ENCODE measurements at regions not wholly inside any gene's neighbourhood (a gene's known extent, or its start where the extent isn't known, plus 50 kb on each side); places are given as distances from the start of the nearest gene placed in this dataset.

GRCh38 chr6:66032626-66033025 lies 325.6 kb upstream of the EYS start:
- Histone ChIP-seq H3K27me3 (ENCODE audit: control insufficient read depth in 3 of 3, insufficient read depth in 3 of 3, low read depth in 1 of 3, low read length in 3 of 3) (no peaks in the 10 kb centered on the region), H4K8ac (ENCODE audit: low read depth, low read length) (no peak overlapping the region), H3K4me1 (ENCODE audit: control insufficient read depth in 2 of 2, insufficient read depth in 1 of 2, low read depth in 1 of 2, low read length in 2 of 2) (no peaks in the 10 kb centered on the region), H3K4ac (ENCODE audit: low read length) (no peak overlapping the region), H2BK12ac (ENCODE audit: low read length) (no peak overlapping the region), H3K9me3 (replicated peaks in 1 of 2; ENCODE audit: control insufficient read depth in 2 of 2, insufficient read depth in 1 of 2, low read depth in 1 of 2, low read length in 2 of 2) (no peaks in the 10 kb centered on the region), H3K14ac (ENCODE audit: low read length) (no peak overlapping the region), H2AFZ (ENCODE audit: low read length) (no peak overlapping the region), H3K4me2 (ENCODE audit: insufficient read depth, low read length, poor library complexity, severe bottlenecking) (no peak overlapping the region), H4K91ac (ENCODE audit: low read depth, low read length, poor library complexity) (no peak overlapping the region), H3K9ac (ENCODE audit: low read depth, low read length, poor library complexity) (no peak overlapping the region), H2AK5ac (ENCODE audit: low read depth, low read length) (no peak overlapping the region), H3K4me3 (ENCODE audit: low read length in 2 of 2) (no peak overlapping the region), H3K27ac (replicated peaks; ENCODE audit: low read length) (no peak overlapping the region), H2BK5ac (ENCODE audit: low read length) (no peak overlapping the region), H3K36me3 (replicated peaks in 1 of 2; ENCODE audit: control insufficient read depth in 2 of 2, insufficient read depth in 2 of 2, low read length in 2 of 2) (no peaks in the 10 kb centered on the region), H2BK120ac (ENCODE audit: low read depth, low read length) (no peak overlapping the region), H2BK15ac (ENCODE audit: low read length) (no peak overlapping the region), H3K23ac (ENCODE audit: low read depth, low read length, poor library complexity) (no peak overlapping the region), H3K79me1 (ENCODE audit: low read depth, low read length) (no peaks in the 10 kb centered on the region), H3K18ac (ENCODE audit: low read length) (no peak overlapping the region)
- DNase-seq (ENCODE audit: low spot score) = no peak
- no CpG with 5 or more reads among the region's 1 CpG for WGBS, 2 donors (ENCODE audit: extremely low coverage in 2 of 2, insufficient read length in 2 of 2, insufficient replicate concordance in 1 of 2)

GRCh38 chr6:66029391-66029790 lies 322.4 kb upstream of the EYS start:
- Histone ChIP-seq H3K27ac (replicated peaks; ENCODE audit: low read length) (no peak overlapping the region), H3K9ac (ENCODE audit: low read depth, low read length, poor library complexity) (no peak overlapping the region), H2BK5ac (ENCODE audit: low read length) (no peak overlapping the region), H2AK5ac (ENCODE audit: low read depth, low read length) (no peak overlapping the region), H2BK15ac (ENCODE audit: low read length) (no peak overlapping the region), H3K27me3 (ENCODE audit: control insufficient read depth in 3 of 3, insufficient read depth in 3 of 3, low read depth in 1 of 3, low read length in 3 of 3) (no peaks in the 10 kb centered on the region), H4K8ac (ENCODE audit: low read depth, low read length) (no peak overlapping the region), H2AFZ (ENCODE audit: low read length) (no peak overlapping the region), H3K23ac (ENCODE audit: low read depth, low read length, poor library complexity) (no peak overlapping the region), H3K36me3 (replicated peaks in 1 of 2; ENCODE audit: control insufficient read depth in 2 of 2, insufficient read depth in 2 of 2, low read length in 2 of 2) (no peaks in the 10 kb centered on the region), H3K14ac (ENCODE audit: low read length) (no peak overlapping the region), H4K91ac (ENCODE audit: low read depth, low read length, poor library complexity) (no peak overlapping the region), H3K4me1 (ENCODE audit: control insufficient read depth in 2 of 2, insufficient read depth in 1 of 2, low read depth in 1 of 2, low read length in 2 of 2) (no peaks in the 10 kb centered on the region), H2BK12ac (ENCODE audit: low read length) (no peak overlapping the region), H3K4me2 (ENCODE audit: insufficient read depth, low read length, poor library complexity, severe bottlenecking) (no peak overlapping the region), H2BK120ac (ENCODE audit: low read depth, low read length) (no peak overlapping the region), H3K18ac (ENCODE audit: low read length) (no peak overlapping the region), H3K4me3 (ENCODE audit: low read length in 2 of 2) (no peak overlapping the region), H3K4ac (ENCODE audit: low read length) (no peak overlapping the region), H3K79me1 (ENCODE audit: low read depth, low read length) (no peaks in the 10 kb centered on the region), H3K9me3 (replicated peaks in 1 of 2; ENCODE audit: control insufficient read depth in 2 of 2, insufficient read depth in 1 of 2, low read depth in 1 of 2, low read length in 2 of 2) (peaks cover 0 to 2% of the 10 kb centered on the region in 2 donors)
- no peak for DNase-seq (ENCODE audit: low spot score)

GRCh38 chr6:65999288-65999791 lies 292.3 kb upstream of the EYS start:
- no peak overlapping the region for H3K4ac ChIP-seq (ENCODE audit: low read length)
- no peak overlapping the region for H3K9ac ChIP-seq (ENCODE audit: low read depth, low read length, poor library complexity)
- no peak overlapping the region for H3K23ac ChIP-seq (ENCODE audit: low read depth, low read length, poor library complexity)
- no peak overlapping the region for H4K91ac ChIP-seq (ENCODE audit: low read depth, low read length, poor library complexity)
- no peak overlapping the region for H2BK5ac ChIP-seq (ENCODE audit: low read length)
- H3K14ac ChIP-seq (ENCODE audit: low read length) = peak overlapping the region; percentile 21
- H2BK12ac ChIP-seq (ENCODE audit: low read length) = no peak overlapping the region
- H3K18ac ChIP-seq (ENCODE audit: low read length) = no peak overlapping the region
- no peak overlapping the region for H3K4me2 ChIP-seq (ENCODE audit: insufficient read depth, low read length, poor library complexity, severe bottlenecking)
- H3K27me3 ChIP-seq (ENCODE audit: control insufficient read depth in 3 of 3, insufficient read depth in 3 of 3, low read depth in 1 of 3, low read length in 3 of 3) = no peaks in the 10 kb centered on the region
- H3K4me1 ChIP-seq (ENCODE audit: control insufficient read depth in 2 of 2, insufficient read depth in 1 of 2, low read depth in 1 of 2, low read length in 2 of 2) = no peaks in the 10 kb centered on the region
- no peak overlapping the region for H2AK5ac ChIP-seq (ENCODE audit: low read depth, low read length)
- no peak overlapping the region for H4K8ac ChIP-seq (ENCODE audit: low read depth, low read length)
- H2BK15ac ChIP-seq (ENCODE audit: low read length) = no peak overlapping the region
- no peak overlapping the region for H3K27ac ChIP-seq (replicated peaks; ENCODE audit: low read length)
- no peaks in the 10 kb centered on the region for H3K79me1 ChIP-seq (ENCODE audit: low read depth, low read length)
- H3K9me3 ChIP-seq (replicated peaks in 1 of 2; ENCODE audit: control insufficient read depth in 2 of 2, insufficient read depth in 1 of 2, low read depth in 1 of 2, low read length in 2 of 2) = peaks cover 0 to 4% of the 10 kb centered on the region in 2 donors
- no peak overlapping the region for H2BK120ac ChIP-seq (ENCODE audit: low read depth, low read length)
- H3K36me3 ChIP-seq (replicated peaks in 1 of 2; ENCODE audit: control insufficient read depth in 2 of 2, insufficient read depth in 2 of 2, low read length in 2 of 2) = no peaks in the 10 kb centered on the region
- no peak overlapping the region for H2AFZ ChIP-seq (ENCODE audit: low read length)
- WGBS, 2 donors (ENCODE audit: extremely low coverage in 2 of 2, insufficient read length in 2 of 2, insufficient replicate concordance in 1 of 2) = no CpG with 5 or more reads among the region's 30 CpGs
- H3K4me3 ChIP-seq (ENCODE audit: low read length in 2 of 2) = peak overlapping the region in 1 of 2 donors; percentile 62
- DNase-seq (ENCODE audit: low spot score) = no peak

GRCh38 chr6:65998544-65998943 lies 291.5 kb upstream of the EYS start:
- Histone ChIP-seq H3K4me3 (ENCODE audit: low read length in 2 of 2) (no peak overlapping the region), H2AK5ac (ENCODE audit: low read depth, low read length) (no peak overlapping the region), H2BK5ac (ENCODE audit: low read length) (no peak overlapping the region), H3K27ac (replicated peaks; ENCODE audit: low read length) (no peak overlapping the region), H3K14ac (ENCODE audit: low read length) (no peak overlapping the region), H3K79me1 (ENCODE audit: low read depth, low read length) (no peaks in the 10 kb centered on the region), H3K4me2 (ENCODE audit: insufficient read depth, low read length, poor library complexity, severe bottlenecking) (no peak overlapping the region), H3K4ac (ENCODE audit: low read length) (no peak overlapping the region), H2AFZ (ENCODE audit: low read length) (no peak overlapping the region), H3K23ac (ENCODE audit: low read depth, low read length, poor library complexity) (no peak overlapping the region), H2BK12ac (ENCODE audit: low read length) (no peak overlapping the region), H3K18ac (ENCODE audit: low read length) (peak overlapping the region; percentile 48), H2BK15ac (ENCODE audit: low read length) (no peak overlapping the region), H3K9ac (ENCODE audit: low read depth, low read length, poor library complexity) (no peak overlapping the region), H3K36me3 (replicated peaks in 1 of 2; ENCODE audit: control insufficient read depth in 2 of 2, insufficient read depth in 2 of 2, low read length in 2 of 2) (no peaks in the 10 kb centered on the region), H4K8ac (ENCODE audit: low read depth, low read length) (no peak overlapping the region), H3K4me1 (ENCODE audit: control insufficient read depth in 2 of 2, insufficient read depth in 1 of 2, low read depth in 1 of 2, low read length in 2 of 2) (no peaks in the 10 kb centered on the region), H3K27me3 (ENCODE audit: control insufficient read depth in 3 of 3, insufficient read depth in 3 of 3, low read depth in 1 of 3, low read length in 3 of 3) (no peaks in the 10 kb centered on the region), H3K9me3 (replicated peaks in 1 of 2; ENCODE audit: control insufficient read depth in 2 of 2, insufficient read depth in 1 of 2, low read depth in 1 of 2, low read length in 2 of 2) (peaks cover 0 to 4% of the 10 kb centered on the region in 2 donors), H4K91ac (ENCODE audit: low read depth, low read length, poor library complexity) (no peak overlapping the region), H2BK120ac (ENCODE audit: low read depth, low read length) (no peak overlapping the region)
- no peak for DNase-seq (ENCODE audit: low spot score)
- WGBS, 2 donors (ENCODE audit: extremely low coverage in 2 of 2, insufficient read length in 2 of 2, insufficient replicate concordance in 1 of 2) = no CpG with 5 or more reads among the region's 19 CpGs

All from neuronal stem cell (in vitro differentiated cells).